GM18867 (cell line): ENCODE measurements at regions not wholly inside any gene's neighbourhood (a gene's known extent, or its start where the extent isn't known, plus 50 kb on each side); places are given as distances from the start of the nearest gene placed in this dataset.
A peak's percentile ranks its signal among the peaks of the same experiment; 100 is the strongest.

ENCODE experiments used
- ATAC-seq: cut with Tn5 transposase; IDR thresholded peaks from one replicate; pipeline ENCODE4 v1.9.1; 2021; ENCODE audit warnings: mild to moderate bottlenecking, moderate library complexity; ENCODE audit not compliant: unreplicated experiment

DNA sequence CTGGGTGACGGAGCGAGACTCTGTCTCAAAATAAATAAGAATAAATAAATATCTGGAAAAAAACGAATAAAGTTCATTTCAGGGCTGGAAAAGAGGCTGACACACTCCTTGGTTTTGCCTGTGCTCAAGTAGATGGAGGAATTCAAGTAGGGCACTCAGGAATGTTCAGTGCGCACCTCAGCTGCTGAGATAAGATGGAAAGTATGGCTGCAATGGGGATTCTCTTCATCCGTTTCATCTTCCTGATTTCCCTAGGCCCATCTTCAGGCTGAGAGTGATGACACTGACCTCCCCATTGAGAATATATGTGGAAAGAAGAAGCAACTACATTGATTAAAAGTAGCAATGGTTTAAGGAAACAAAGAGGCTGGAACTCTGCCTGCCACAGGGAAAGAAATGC is 130.5 kb upstream of the ZNF644 start:
- ATAC-seq: no peak

DNA sequence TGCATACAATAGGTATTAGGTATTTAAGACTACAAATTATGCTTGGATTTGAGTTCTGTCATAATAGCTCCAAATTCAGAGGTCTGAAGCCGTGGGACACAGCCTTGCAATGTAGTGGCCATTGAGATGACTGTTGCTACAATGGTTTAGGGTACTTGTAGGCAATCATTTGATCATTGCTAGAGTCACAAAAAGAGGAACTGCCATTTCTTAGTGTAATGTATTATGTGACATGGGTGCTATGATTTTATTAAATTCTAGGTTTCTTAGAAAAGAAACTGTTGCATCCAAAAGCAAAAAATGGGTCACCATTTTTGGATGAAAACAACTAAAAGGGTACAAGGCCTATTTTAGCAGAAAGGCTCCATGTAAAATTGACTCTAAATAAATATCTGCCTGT is 129.9 kb upstream of the ZNF644 start:
- no peak for ATAC-seq

DNA sequence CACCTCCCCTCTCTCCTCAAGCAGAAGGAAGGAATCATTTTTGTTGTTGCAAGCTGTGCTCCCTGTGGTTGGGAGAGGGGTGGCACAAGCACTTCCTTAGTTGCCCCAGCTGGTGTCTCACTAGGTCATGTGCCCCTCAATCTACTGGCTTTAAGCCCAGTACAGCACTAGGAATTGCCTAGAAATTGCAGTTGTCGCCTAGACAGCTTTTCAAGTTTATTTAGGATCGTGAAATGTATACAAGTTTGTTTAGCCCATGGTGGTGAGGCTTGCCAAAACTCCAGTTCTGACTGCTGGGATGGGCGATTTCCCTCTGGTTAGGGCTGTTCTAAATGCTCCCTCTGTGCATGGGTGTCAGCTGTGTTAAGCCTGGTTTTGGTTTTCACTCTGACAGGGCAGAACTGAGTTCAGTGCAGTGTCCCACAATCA is 126.8 kb upstream of the ZNF644 start:
- no peak for ATAC-seq

DNA sequence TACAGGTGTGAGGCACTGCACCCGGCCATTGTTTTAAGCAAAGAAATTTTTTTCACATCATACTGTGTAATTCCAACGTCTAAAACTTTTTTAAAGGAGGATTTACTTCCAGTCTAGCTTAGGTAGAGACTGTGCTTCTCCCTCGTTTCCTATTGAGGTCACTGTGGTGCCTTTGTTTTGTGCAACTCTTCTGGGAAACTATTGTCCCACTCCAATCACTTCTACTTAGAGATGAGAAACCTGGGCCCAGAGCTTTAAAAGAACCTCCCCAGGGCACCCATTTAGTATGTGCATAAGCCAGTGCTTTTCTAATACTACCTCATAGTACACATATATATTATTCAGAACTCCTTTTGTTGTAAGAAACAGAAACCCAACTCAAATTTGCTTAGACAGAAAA is 120.0 kb upstream of the ZNF644 start:
- no peak for ATAC-seq

DNA sequence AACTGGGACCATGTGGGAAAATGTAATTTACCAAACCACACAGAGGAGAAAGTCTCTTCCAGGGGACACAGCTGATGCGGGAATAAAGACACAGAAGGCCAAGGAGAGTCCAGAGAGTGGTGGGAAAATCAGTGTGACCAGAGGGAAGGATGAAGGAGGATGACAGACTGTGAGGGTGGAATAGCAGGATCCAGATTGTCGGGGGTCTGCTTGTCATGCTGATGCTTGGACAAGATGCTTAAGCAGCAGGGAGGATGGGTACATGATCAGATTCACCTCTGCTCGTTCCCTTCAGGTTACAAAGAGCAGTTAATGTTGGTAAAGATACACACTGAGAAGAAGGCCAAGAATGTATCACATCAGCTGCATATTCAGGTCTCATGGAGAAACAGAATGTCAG is 117.1 kb upstream of the ZNF644 start:
- ATAC-seq: no peak

DNA sequence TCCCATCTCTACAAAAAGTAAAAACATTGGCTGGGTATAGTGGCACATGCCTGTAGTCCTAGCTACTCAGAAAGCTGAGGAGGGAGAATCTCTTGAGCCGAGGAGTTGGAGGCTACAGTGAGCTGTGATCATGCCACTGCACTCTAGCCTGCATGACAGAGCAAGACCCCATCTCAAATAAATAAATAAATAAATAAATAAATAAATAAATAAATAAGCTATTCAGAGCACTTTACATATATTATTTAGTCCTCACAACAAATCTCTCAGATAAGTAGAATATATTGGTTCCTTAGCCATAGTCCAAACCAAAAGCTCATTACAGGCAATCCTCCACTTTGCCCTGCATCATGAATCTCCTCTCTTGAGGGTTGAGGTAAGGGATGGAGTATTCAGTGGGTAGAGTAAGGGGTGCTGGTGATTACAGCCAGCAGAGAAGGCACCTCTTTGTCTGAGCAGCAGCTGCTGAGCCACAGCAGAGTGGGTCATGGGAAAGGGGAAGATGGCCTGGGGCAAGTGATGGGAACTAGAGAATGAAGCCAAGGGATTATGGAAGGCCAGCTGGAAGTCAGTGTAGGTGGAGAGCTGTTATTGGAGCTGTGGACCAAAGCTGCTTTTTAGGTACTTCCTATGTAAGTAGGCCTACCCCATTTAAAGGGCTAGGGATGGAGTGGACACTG is 115.5 kb upstream of the ZNF644 start:
- no peak for ATAC-seq

DNA sequence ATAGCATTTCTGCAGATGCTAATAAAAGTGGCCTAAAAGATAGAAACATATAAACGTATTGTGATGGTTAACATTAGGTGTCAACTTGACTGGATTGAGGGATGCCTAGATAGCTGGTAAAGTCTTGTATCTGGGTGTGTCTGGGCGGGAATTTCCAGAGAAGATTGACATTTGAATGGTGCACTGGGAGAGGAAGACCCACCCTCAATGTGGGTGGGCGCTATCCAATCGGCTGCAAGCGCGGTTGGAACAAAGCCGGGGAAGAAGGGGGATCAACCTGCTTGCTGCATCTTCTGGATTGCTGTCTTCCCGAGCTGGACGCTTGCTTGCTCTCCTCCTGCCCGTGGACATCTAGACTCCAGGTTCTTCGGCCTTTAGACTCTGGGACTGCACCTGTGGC is 114.0 kb upstream of the ZNF644 start:
- no peak for ATAC-seq

DNA sequence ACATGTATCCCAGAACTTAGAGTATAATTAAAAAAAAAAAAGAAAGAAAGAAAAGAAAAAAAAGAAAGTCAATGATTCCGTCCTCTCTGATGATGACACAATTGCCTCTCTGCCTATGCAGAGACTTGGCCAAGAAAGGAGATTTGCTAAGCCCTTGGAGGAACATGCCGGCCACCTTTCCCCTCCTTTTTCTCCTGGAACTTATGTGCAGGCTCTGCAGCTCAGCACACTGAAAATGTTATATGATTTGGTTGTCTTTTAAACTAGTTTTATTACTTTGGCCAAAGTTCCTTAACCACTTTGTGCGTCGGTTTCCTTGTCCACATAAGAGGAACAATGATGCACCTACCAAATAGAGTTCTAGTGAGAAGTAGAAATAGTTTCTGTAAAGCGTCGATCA is 111.4 kb upstream of the ZNF644 start:
- ATAC-seq: no peak

DNA sequence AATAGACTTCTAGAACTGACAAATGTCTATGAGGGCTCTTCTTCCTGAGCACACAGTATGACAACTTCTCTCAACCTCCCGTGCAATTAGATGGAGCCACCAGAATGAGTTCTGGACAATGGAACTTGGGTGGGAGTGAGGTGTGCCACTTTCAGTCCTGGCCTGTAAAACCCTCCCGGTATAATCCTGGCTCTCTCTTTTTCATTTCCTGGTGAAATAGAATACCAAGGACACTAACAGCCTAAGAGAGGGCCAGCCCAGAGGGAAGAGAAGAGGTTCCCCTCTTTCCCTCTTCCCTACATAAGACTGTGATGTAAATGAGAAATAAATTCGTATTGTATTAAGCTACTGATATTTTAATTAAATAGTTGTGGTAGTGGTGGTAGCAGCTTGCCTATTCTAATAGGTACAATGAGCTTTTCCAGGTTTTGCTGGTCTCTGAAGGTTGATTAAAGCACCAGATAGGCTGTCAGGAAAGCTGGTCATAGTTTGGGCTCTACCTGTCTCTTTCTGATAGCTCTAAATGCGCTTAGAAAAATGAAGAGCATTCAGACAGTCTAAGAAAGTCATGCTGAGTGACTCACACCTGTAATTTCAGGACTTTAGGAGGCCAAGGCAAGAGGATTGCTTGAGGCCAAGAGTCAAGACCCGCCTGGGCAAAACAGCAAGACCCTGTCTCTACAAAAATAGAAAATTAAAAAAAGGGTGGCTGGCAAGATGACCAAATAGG is 108.6 kb upstream of the ZNF644 start:
- ATAC-seq: no peak

DNA sequence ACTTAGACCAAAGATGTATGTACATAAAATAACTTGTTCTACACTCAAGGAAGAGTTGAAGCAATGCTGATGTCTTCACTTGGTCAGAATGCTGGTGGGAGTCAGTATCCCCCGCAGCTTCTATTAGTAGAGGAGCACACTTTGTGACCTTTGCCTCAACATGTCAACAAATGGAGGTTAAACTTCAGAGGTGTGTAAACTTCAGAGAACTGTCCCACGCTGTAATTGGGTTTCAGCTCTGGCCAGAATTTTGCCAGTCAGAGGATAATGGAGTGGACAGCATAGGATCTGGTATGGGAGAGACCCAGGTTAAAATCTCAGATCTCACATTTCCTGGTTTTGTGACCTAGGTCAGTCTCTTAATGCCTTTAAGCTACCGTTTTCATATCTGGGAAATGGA is 107.6 kb upstream of the ZNF644 start:
- ATAC-seq: no peak

DNA sequence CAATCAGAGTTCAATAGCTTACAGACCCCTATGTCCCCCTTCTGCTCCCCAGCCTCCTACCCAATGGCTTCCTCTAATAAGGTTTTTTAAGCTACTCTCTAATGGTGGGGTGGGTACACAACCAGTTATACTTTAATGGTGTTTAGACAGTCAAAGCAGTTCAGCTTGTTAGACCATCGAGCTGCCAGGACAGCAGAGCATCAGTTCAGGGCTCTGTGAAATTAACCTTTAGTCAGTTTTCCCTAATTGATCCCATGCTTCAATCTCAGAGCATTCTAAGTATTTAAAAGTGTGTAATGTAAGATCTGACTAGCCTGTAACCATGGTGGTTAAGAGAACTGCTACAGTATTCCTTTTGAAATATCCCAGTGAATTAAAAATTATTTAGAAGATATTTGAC is 107.2 kb upstream of the ZNF644 start:
- ATAC-seq: no peak

DNA sequence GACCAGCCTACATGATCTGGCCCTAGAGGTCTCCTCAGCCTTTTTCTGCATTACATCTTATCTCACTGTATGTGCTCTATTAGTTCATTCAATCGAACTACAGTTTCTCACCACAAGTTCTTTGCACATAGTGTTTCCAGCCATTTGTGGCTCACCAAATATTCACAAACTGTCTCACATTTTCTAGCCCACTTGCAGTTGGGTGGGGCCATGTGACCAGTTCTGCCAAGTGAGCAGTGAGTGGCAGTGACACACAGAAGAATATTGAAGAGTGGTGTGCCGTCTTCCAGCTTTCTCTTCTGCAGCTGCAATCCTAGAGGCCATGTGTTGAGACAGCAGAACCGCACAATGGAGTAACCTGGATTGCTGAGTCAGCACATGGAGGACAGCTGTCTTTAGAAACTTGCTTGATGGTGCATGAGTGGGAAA is 103.2 kb upstream of the ZNF644 start:
- ATAC-seq: peak; percentile 71

DNA sequence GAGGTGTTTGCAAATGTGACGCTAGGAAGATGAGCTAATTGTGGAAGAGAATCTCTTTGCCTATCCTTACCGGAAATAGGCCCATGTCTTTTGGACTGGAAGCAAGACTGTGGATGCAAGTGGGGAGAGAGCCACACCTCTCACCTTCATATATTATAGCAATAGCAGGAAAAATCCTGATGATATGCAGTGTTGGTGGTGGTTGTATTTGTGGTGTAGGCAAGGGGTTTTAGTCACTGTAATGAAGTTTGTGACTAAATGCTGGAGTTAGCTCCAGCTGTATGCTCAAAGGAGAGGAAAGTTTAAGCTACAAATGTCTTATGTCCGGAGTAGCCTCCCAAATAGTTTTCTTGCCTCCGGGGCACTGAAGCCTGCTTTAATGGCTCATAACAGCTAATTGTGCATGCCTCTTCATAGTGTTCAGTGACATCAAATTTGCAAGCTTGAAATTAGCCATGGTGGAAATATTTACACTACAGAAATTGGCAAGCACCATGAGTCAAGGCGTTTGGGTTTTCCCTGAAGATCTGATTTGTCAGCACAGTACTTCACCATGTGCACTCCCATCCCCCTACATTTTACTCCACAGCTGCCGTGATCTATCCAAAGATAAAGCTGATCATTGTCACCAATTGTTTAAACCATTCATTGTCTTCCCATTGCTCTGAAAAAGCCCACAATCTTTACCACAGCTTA is 102.6 kb upstream of the ZNF644 start:
- peak; percentile 47 for ATAC-seq

DNA sequence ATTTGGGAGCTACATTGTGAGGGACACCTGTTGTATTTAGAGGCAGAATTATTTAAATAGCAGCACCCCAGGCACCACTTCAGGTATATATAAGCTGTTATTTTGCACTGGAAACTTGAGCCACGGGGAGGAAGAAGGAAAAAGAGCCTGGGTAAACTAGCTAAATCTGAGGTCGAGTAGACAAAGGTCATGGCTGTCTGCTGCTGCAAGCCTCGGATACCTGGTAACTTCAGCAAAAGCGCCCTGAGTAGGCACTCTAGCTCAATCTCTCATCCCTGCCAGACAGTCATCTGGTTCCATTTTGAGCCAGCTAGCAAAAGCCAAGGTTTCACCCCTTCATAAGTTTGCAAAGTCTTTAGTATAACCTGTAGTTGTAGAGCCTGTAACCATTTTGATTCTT is 101.9 kb upstream of the ZNF644 start:
- ATAC-seq: no peak

DNA sequence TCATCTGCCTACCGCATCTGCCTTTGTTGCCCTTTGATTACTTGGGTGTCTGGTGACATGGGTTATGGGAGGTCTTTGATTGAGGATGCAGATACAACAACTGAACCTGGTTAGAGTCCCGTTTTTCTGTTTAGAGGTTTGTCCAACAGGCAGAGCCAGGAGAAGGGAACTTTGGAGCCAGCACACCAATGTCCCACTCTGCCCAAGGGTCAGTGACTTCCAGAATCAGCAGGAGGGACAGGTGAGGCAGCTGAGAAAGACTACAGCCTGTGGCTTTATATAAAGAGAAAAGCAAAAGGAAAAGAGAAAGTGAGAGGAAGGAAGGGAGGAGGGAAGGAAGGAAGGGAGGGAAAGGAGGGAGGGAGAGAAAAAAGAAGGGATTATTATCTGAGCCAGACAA is 101.5 kb upstream of the ZNF644 start:
- ATAC-seq: no peak

DNA sequence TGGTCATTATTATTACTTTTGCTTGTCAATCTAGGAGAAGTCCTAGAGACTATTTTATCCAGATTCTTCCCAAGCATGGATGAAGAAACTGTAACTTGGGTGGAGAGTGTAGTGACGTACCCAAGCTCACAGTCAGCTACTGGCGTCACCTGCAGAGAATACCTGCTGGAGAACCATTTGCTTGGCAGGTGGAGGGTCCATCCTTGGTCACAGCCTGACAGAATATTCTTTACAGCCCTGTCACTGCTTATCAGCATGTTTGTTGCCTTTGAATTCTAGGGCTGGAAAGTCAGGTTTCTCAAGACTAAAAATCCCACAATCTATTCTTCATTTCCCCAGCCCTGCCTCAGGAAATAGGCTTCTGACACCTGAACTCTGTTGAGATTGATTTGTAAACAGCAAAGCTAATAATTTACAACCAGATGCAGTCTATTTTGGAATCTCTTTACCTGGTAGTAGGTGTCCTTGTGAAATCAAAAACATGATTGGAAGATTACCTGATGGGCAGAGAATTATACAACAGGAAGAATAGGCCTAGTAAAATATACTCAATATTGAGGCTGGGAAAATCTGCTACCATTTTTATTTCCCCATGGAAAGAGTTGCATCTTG is 100.4 kb upstream of the ZNF644 start:
- no peak for ATAC-seq

DNA sequence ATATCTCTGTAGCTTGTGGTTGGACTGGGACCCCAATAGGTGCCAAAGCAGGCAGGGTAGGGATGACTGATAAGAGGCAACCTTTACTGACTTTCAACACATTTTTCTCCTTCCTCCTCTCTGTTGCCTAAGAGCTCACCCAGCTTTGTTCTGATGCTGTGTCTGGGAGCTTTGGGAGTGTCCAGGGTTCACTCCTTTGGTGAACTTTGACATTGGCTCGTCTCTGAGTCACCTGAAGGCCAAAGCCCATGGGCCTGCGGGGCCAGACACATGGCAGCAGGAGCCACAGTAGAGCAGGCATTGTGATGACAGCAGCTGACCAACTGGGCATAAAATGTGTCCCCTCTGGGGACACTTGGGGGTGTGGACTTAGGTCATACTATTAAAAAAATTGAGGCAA is 99.5 kb upstream of the ZNF644 start:
- ATAC-seq: no peak

DNA sequence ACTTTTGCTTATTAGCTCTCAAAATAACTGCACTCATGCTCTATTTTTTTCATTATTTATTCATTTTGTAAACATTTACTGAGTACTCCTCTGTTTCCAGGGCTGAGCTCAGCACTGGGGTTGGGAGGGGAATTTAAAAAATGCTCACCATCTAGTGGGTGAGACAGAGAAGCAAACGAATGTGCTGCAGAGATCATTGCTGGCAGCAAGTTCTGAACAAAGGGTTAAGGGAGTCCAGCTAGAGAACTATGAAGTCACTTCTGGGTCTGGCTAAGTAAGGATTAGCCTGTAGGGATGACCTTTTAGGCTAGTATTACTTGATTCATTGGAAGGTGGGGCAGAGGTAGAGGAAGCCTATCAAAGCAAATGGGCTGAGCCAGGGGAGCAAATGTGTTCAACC is 99.1 kb upstream of the ZNF644 start:
- ATAC-seq: no peak

DNA sequence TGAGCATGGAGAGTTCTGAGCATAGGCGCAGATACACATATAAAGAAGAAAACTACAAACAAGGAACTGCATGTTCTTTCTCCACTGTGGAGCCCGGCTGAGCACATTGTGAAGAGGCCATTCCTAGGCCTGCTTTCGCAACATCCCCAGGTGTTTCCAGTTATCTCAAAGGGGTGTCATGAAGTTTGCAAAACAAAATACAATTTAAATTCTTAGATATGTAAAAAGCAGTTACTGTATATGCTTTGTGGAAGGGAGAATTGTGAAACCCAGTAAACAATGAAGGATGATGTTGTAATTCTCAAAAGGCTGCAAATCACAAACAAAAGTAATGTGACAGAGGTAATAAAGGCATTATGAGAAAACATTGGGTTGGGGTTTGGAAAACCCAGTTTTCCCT is 98.6 kb upstream of the ZNF644 start:
- ATAC-seq: no peak

DNA sequence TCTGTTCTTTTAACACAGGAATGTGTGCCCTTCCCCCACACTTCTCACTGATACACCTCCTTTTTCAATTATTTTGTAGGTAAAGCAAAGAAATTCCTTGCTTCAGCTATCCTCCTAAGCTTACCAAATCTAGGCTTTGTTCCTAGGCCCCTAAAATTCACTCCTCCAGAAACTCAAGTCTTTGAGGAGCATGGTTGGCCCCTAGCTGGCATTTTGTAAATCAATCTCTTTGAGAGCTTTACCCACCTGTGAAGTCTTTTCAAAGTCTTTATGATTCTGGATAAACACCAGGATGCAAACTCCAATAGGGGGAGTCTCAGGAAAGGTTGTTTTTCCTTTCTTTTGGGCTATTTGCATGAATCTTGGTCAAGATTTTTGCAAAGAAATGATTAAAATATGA is 82.9 kb upstream of the ZNF644 start:
- no peak for ATAC-seq

DNA sequence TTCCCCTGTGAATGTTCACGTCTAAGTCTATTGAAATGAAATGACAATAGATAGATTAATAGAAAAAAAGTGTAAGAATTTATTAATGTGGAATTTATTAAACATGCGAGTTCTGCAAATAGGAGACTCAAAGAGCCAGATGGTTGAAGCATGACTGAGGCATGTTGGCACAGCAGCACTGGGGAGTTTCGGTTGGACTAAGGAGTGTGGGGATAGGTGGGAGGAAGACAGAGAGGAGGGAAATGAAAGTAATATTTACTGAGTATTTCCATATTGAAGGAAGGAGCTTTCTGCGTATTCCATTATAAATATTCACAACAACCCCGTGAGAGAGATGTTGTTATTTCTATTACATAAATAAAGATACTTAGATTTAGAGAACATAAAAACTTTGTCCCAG is 79.5 kb upstream of the ZNF644 start:
- no peak for ATAC-seq
